Subcutaneous abdominal adipose tissue (tissue), 5 donors: ENCODE measurements at regions not wholly inside any gene's neighbourhood (a gene's known extent, or its start where the extent isn't known, plus 50 kb on each side); places are given as distances from the start of the nearest gene placed in this dataset.
"Not testable (repeated sequence)": the region's sequence is repeated elsewhere in the genome, so short reads cannot be mapped to it uniquely, and the experiment has no call there.

Experiments used
- H3K27ac ChIP-seq: one replicate; pipeline ENCODE4 v1.7.0; 2013; ENCODE audit warnings: low read depth, mild to moderate bottlenecking, inconsistent platforms, low read length, moderate library complexity
- H3K27me3 ChIP-seq, 5 donors: one replicate each; pipeline ENCODE4 v1.7.0; 2013; ENCODE audit warnings: low read length in 5 of 5, inconsistent platforms in 1 of 5; ENCODE audit not compliant: control insufficient read depth in 5 of 5, insufficient read depth in 4 of 5
- H3K36me3 ChIP-seq, 5 donors: one replicate each; pipeline ENCODE4 v1.7.0; 2013; ENCODE audit warnings: low read length in 5 of 5; ENCODE audit not compliant: control insufficient read depth in 5 of 5, insufficient read depth in 5 of 5
- H3K4me1 ChIP-seq, 5 donors: one replicate each; pipeline ENCODE4 v1.7.0; 2013; ENCODE audit warnings: low read length in 5 of 5, mild to moderate bottlenecking in 3 of 5, moderate library complexity in 1 of 5; ENCODE audit not compliant: control insufficient read depth in 5 of 5, insufficient read depth in 5 of 5
- H3K4me3 ChIP-seq, 5 donors: one replicate each; pipeline ENCODE4 v1.7.0; 2013; ENCODE audit warnings: low read length in 5 of 5, low read depth in 1 of 5
- H3K9ac ChIP-seq, 5 donors: one replicate each; pipeline ENCODE4 v1.7.0; 2013; ENCODE audit warnings: low read length in 5 of 5, mild to moderate bottlenecking in 4 of 5, moderate library complexity in 3 of 5
- H3K9me3 ChIP-seq, 5 donors: one replicate each; pipeline ENCODE4 v1.7.0; 2013; ENCODE audit warnings: low read length in 5 of 5; ENCODE audit not compliant: control insufficient read depth in 5 of 5
- donor health status: healthy.
- donor health status: healthy.
- donor health status: healthy.
- donor health status: healthy.
- donor health status: healthy.

GRCh38 chr17:62160816-62161215 lies 95.7 kb upstream of the MED13 start:
- Histone ChIP-seq H3K9ac (no peak overlapping the region), H3K9me3 (no peaks in the 10 kb centered on the region), H3K4me1 (no peaks in the 10 kb centered on the region), H3K4me3 (no peak overlapping the region), H3K36me3 (no peaks in the 10 kb centered on the region), H3K27me3 (no peaks in the 10 kb centered on the region), H3K27ac (no peak overlapping the region)

GRCh38 chr17:62159994-62160393 lies 94.9 kb upstream of the MED13 start:
- Histone ChIP-seq H3K4me3 (no peak overlapping the region), H3K9me3 (no peaks in the 10 kb centered on the region), H3K27me3 (no peaks in the 10 kb centered on the region)

GRCh38 chr17:62156949-62157348 lies 91.9 kb upstream of the MED13 start:
- no peak overlapping the region for H3K27ac ChIP-seq
- no peaks in the 10 kb centered on the region for H3K9me3 ChIP-seq
- H3K4me1 ChIP-seq, result no peaks in the 10 kb centered on the region
- H3K27me3 ChIP-seq, result no peaks in the 10 kb centered on the region
- no peaks in the 10 kb centered on the region for H3K36me3 ChIP-seq
- no peak overlapping the region for H3K4me3 ChIP-seq
- no peak overlapping the region for H3K9ac ChIP-seq

More at GRCh38 chr17:62159994-62160393, 94.9 kb upstream of the MED13 start:
- Histone ChIP-seq H3K27ac (no peak overlapping the region), H3K36me3 (no peaks in the 10 kb centered on the region), H3K4me1 (no peaks in the 10 kb centered on the region), H3K9ac (no peak overlapping the region)

GRCh38 chr17:62154909-62155308 lies 89.8 kb upstream of the MED13 start:
- H3K27ac ChIP-seq, result no peak overlapping the region
- H3K9me3 ChIP-seq, result no peaks in the 10 kb centered on the region
- H3K36me3 ChIP-seq, result no peaks in the 10 kb centered on the region
- no peak overlapping the region for H3K9ac ChIP-seq
- no peak overlapping the region for H3K4me3 ChIP-seq
- no peaks in the 10 kb centered on the region for H3K4me1 ChIP-seq
- H3K27me3 ChIP-seq, result no peaks in the 10 kb centered on the region

GRCh38 chr17:62150471-62150870 lies 85.4 kb upstream of the MED13 start:
- H3K27me3 ChIP-seq, result no peaks in the 10 kb centered on the region
- H3K27ac ChIP-seq, result no peak overlapping the region
- H3K4me1 ChIP-seq, result no peaks in the 10 kb centered on the region
- no peaks in the 10 kb centered on the region for H3K36me3 ChIP-seq
- H3K9me3 ChIP-seq, result no peaks in the 10 kb centered on the region
- H3K4me3 ChIP-seq, result no peak overlapping the region
- H3K9ac ChIP-seq, result no peak overlapping the region

GRCh38 chr17:62149961-62150360 lies 84.9 kb upstream of the MED13 start:
- H3K4me3 ChIP-seq, result no peak overlapping the region
- H3K27me3 ChIP-seq, result no peaks in the 10 kb centered on the region
- no peaks in the 10 kb centered on the region for H3K4me1 ChIP-seq
- H3K9me3 ChIP-seq, result no peaks in the 10 kb centered on the region
- H3K27ac ChIP-seq, result no peak overlapping the region
- H3K36me3 ChIP-seq, result no peaks in the 10 kb centered on the region
- no peak overlapping the region for H3K9ac ChIP-seq

GRCh38 chr17:62147284-62147683 lies 82.2 kb upstream of the MED13 start:
- H3K9ac ChIP-seq, result no peak overlapping the region
- H3K36me3 ChIP-seq, result no peaks in the 10 kb centered on the region
- H3K4me1 ChIP-seq, result no peaks in the 10 kb centered on the region
- no peak overlapping the region for H3K4me3 ChIP-seq
- H3K9me3 ChIP-seq, result no peaks in the 10 kb centered on the region
- H3K27me3 ChIP-seq, result no peaks in the 10 kb centered on the region
- no peak overlapping the region for H3K27ac ChIP-seq

GRCh38 chr17:62140836-62141235 lies 75.8 kb upstream of the MED13 start:
- Histone ChIP-seq H3K9ac (no peak overlapping the region), H3K27ac (no peak overlapping the region), H3K4me1 (peaks cover 0 to 10% (median 4%) of the 10 kb centered on the region in 5 donors), H3K27me3 (peaks cover 6 to 19% (median 9%) of the 10 kb centered on the region in 5 donors), H3K4me3 (no peak overlapping the region), H3K9me3 (peaks cover 0 to 2% (median 0%) of the 10 kb centered on the region in 5 donors), H3K36me3 (no peaks in the 10 kb centered on the region)

GRCh38 chr17:62140376-62140775 lies 75.3 kb upstream of the MED13 start:
- Histone ChIP-seq H3K36me3 (no peaks in the 10 kb centered on the region), H3K27ac (no peak overlapping the region), H3K4me1 (peaks cover 0 to 10% (median 4%) of the 10 kb centered on the region in 5 donors), H3K27me3 (peaks cover 8 to 21% (median 9%) of the 10 kb centered on the region in 5 donors), H3K9ac (no peak overlapping the region), H3K4me3 (no peak overlapping the region), H3K9me3 (peaks cover 0 to 2% (median 0%) of the 10 kb centered on the region in 5 donors)

- not testable (repeated sequence) for H3K9ac ChIP-seq, H3K27ac ChIP-seq, H3K9me3 ChIP-seq, H3K4me3 ChIP-seq, H3K36me3 ChIP-seq, H3K4me1 ChIP-seq
- H3K27me3 ChIP-seq, result peaks cover 8 to 21% (median 9%) of the 10 kb centered on the region in 5 donors
Measured at GRCh38 chr17:62139690-62140354, 74.7 kb upstream of the MED13 start.
